Neural progenitor cell (in vitro differentiated cells): ENCODE measurements at regions not wholly inside any gene's neighbourhood (a gene's known extent, or its start where the extent isn't known, plus 50 kb on each side); places are given as distances from the start of the nearest gene placed in this dataset.
A peak's percentile ranks its signal among the peaks of the same experiment; 100 is the strongest.

ENCODE experiments used
- DNase-seq: peaks from one replicate; pipeline ENCODE4 v3.0.0-alpha.2; 2016; ENCODE audit warnings: low spot score
- H2AFZ ChIP-seq: fragments of 200-600 bp; sonication (generic); replicated peaks from 2 replicates; pipeline ENCODE4 v1.6.1; 2016; ENCODE audit warnings: antibody characterized with exemption
- H3F3A ChIP-seq: fragments of 200-600 bp; sonication (generic); 2 replicates; pipeline ENCODE4 v1.6.1; 2016; ENCODE audit warnings: antibody characterized with exemption, low read depth
- H3K27ac ChIP-seq: fragments of 200-600 bp; sonication (generic); 2 replicates; pipeline ENCODE4 v1.5.1; 2016; ENCODE audit warnings: mild to moderate bottlenecking
- H3K27me3 ChIP-seq: fragments of 200-600 bp; sonication (generic); 2 replicates; pipeline ENCODE4 v1.6.1; 2016; ENCODE audit warnings: mild to moderate bottlenecking, moderate library complexity
- H3K36me3 ChIP-seq: fragments of 200-600 bp; sonication (generic); 2 replicates; pipeline ENCODE4 v1.5.1; 2016
- H3K4me1 ChIP-seq: fragments of 200-600 bp; sonication (generic); 2 replicates; pipeline ENCODE4 v1.6.1; 2016; ENCODE audit warnings: mixed run types
- H3K4me2 ChIP-seq: fragments of 200-600 bp; sonication (generic); 2 replicates; pipeline ENCODE4 v1.6.1; 2016
- H3K4me3 ChIP-seq: fragments of 200-600 bp; sonication (generic); 2 replicates; pipeline ENCODE4 v1.5.1; 2016
- H3K79me2 ChIP-seq: fragments of 200-600 bp; sonication (generic); 2 replicates; pipeline ENCODE4 v1.6.1; 2016; ENCODE audit warnings: low read depth
- H3K9ac ChIP-seq: fragments of 200-600 bp; sonication (generic); 2 replicates; pipeline ENCODE4 v1.6.1; 2016
- H3K9me3 ChIP-seq: fragments of 200-600 bp; sonication (generic); 2 replicates; pipeline ENCODE4 v1.5.1; 2016; ENCODE audit warnings: low read depth
- H4K20me1 ChIP-seq: fragments of 200-600 bp; sonication (generic); 2 replicates; pipeline ENCODE4 v1.6.1; 2016; ENCODE audit warnings: low read depth
- H3K27ac Mint-ChIP-seq: 3 replicates; pipeline ENCODE4 v1.8.0; 2021; ENCODE audit warnings: mixed read lengths
- H3K27me3 Mint-ChIP-seq: 2 replicates; pipeline ENCODE4 v1.8.0; 2022; ENCODE audit warnings: low read depth, mild to moderate bottlenecking, inconsistent platforms, moderate library complexity, mixed read lengths; ENCODE audit not compliant: insufficient read depth
- H3K36me3 Mint-ChIP-seq: 3 replicates; pipeline ENCODE4 v1.8.0; 2021; ENCODE audit warnings: mixed read lengths
- H3K4me1 Mint-ChIP-seq: 3 replicates; pipeline ENCODE4 v1.8.0; 2021; ENCODE audit warnings: mixed read lengths
- H3K4me3 Mint-ChIP-seq: 3 replicates; pipeline ENCODE4 v1.8.0; 2021; ENCODE audit warnings: mild to moderate bottlenecking, moderate library complexity, mixed read lengths
- H3K9me3 Mint-ChIP-seq: 3 replicates; pipeline ENCODE4 v1.8.0; 2020; ENCODE audit warnings: mixed read lengths
- CTCF ChIP-seq: fragments of 200-600 bp; sonication (generic); IDR thresholded peaks from 2 replicates; pipeline ENCODE4 v1.5.1; 2017; ENCODE audit warnings: antibody characterized with exemption, mild to moderate bottlenecking
- EZH2 ChIP-seq: fragments of 200-600 bp; sonication (generic); IDR thresholded peaks from 2 replicates; pipeline ENCODE4 v1.6.1; 2017; ENCODE audit warnings: antibody characterized with exemption, mild to moderate bottlenecking, moderate library complexity
- EZH2phosphoT487 ChIP-seq: fragments of 200-600 bp; sonication (generic); IDR thresholded peaks from 2 replicates; pipeline ENCODE4 v1.6.1; 2017; ENCODE audit warnings: antibody characterized with exemption

GRCh38 chr5:119808474-119808873 is 179.1 kb downstream of the FAM170A start:
- Mint-ChIP-seq H3K9me3 (peaks cover 37% of the 10 kb centered on the region), H3K36me3 (peaks cover 14% of the 10 kb centered on the region), H3K4me1 (peaks cover 21% of the 10 kb centered on the region), H3K4me3 (no peak overlapping the region), H3K27ac (no peak overlapping the region), H3K27me3 (peaks cover 2% of the 10 kb centered on the region)
- Histone ChIP-seq H3K79me2 (no peaks in the 10 kb centered on the region), H3F3A (no peaks in the 10 kb centered on the region), H4K20me1 (no peaks in the 10 kb centered on the region), H3K9me3 (no peaks in the 10 kb centered on the region), H3K4me2 (no peak overlapping the region), H3K9ac (no peak overlapping the region), H3K36me3 (no peaks in the 10 kb centered on the region), H3K27me3 (no peaks in the 10 kb centered on the region), H3K4me1 (no peaks in the 10 kb centered on the region), H3K4me3 (no peak overlapping the region), H3K27ac (no peak overlapping the region), H2AFZ (no peak overlapping the region)
- DNase-seq: no peak
- TF ChIP-seq EZH2phosphoT487 (no peak), CTCF (no peak), EZH2 (no peak)

- no peak for DNase-seq
- H3K4me1 ChIP-seq: no peaks in the 10 kb centered on the region
- peaks cover 27% of the 10 kb centered on the region for H3K4me1 Mint-ChIP-seq
- H3K4me3 Mint-ChIP-seq: no peak overlapping the region
- no peak overlapping the region for H3K27ac Mint-ChIP-seq
- H3K9me3 Mint-ChIP-seq: peaks cover 45% of the 10 kb centered on the region
- H3K4me2 ChIP-seq: no peak overlapping the region
- H4K20me1 ChIP-seq: no peaks in the 10 kb centered on the region
- no peaks in the 10 kb centered on the region for H3K79me2 ChIP-seq
- H3K27me3 ChIP-seq: no peaks in the 10 kb centered on the region
- no peak overlapping the region for H3K27ac ChIP-seq
- peaks cover 19% of the 10 kb centered on the region for H3K36me3 Mint-ChIP-seq
- H3K36me3 ChIP-seq: no peaks in the 10 kb centered on the region
- H3F3A ChIP-seq: no peaks in the 10 kb centered on the region
- H3K9ac ChIP-seq: no peak overlapping the region
- no peaks in the 10 kb centered on the region for H3K9me3 ChIP-seq
- TF ChIP-seq EZH2 (no peak), EZH2phosphoT487 (no peak)
- H3K27me3 Mint-ChIP-seq: peaks cover 2% of the 10 kb centered on the region
- no peak overlapping the region for H3K4me3 ChIP-seq
- H2AFZ ChIP-seq: no peak overlapping the region
Measured at GRCh38 chr5:119810217-119810616, 180.9 kb downstream of the FAM170A start.

GRCh38 chr5:119811458-119811857 is 182.1 kb downstream of the FAM170A start:
- Histone ChIP-seq H3F3A (no peaks in the 10 kb centered on the region), H3K4me1 (no peaks in the 10 kb centered on the region), H3K27ac (no peak overlapping the region), H3K79me2 (no peaks in the 10 kb centered on the region), H3K9ac (no peak overlapping the region), H3K4me3 (no peak overlapping the region), H4K20me1 (no peaks in the 10 kb centered on the region), H3K9me3 (no peaks in the 10 kb centered on the region), H3K36me3 (no peaks in the 10 kb centered on the region), H3K4me2 (no peak overlapping the region), H2AFZ (no peak overlapping the region), H3K27me3 (no peaks in the 10 kb centered on the region)
- Mint-ChIP-seq H3K4me3 (no peak overlapping the region), H3K27me3 (peaks cover 2% of the 10 kb centered on the region), H3K36me3 (peaks cover 19% of the 10 kb centered on the region), H3K9me3 (peaks cover 43% of the 10 kb centered on the region), H3K4me1 (peaks cover 28% of the 10 kb centered on the region), H3K27ac (peak overlapping the region; percentile 58)
- TF ChIP-seq EZH2 (no peak), EZH2phosphoT487 (no peak), CTCF (no peak)
- DNase-seq: no peak

- no peaks in the 10 kb centered on the region for H3F3A ChIP-seq
- no peaks in the 10 kb centered on the region for H3K4me1 ChIP-seq
- H3K36me3 Mint-ChIP-seq: peaks cover 11% of the 10 kb centered on the region
- no peak overlapping the region for H3K4me2 ChIP-seq
- H2AFZ ChIP-seq: no peak overlapping the region
- no peaks in the 10 kb centered on the region for H3K79me2 ChIP-seq
- TF ChIP-seq EZH2phosphoT487 (no peak), CTCF (no peak), EZH2 (no peak)
- peaks cover 28% of the 10 kb centered on the region for H3K4me1 Mint-ChIP-seq
- no peak overlapping the region for H3K27ac ChIP-seq
- H3K27me3 ChIP-seq: no peaks in the 10 kb centered on the region
- no peak overlapping the region for H3K27ac Mint-ChIP-seq
- no peaks in the 10 kb centered on the region for H3K27me3 Mint-ChIP-seq
- H4K20me1 ChIP-seq: no peaks in the 10 kb centered on the region
- H3K9me3 Mint-ChIP-seq: peaks cover 21% of the 10 kb centered on the region
- no peak for DNase-seq
- H3K36me3 ChIP-seq: no peaks in the 10 kb centered on the region
- no peak overlapping the region for H3K9ac ChIP-seq
- no peak overlapping the region for H3K4me3 Mint-ChIP-seq
- H3K4me3 ChIP-seq: no peak overlapping the region
- no peaks in the 10 kb centered on the region for H3K9me3 ChIP-seq
Measured at GRCh38 chr5:119814655-119815054, 185.3 kb downstream of the FAM170A start.
